Activated CD4-positive, alpha-beta T cell treated with anti-CD3 and anti-CD28 coated beads, Interleukin-2, amount 10 ng/mL, durations not matched to agents 24 days and 14 days (primary cell): ENCODE measurements at regions not wholly inside any gene's neighbourhood (a gene's known extent, or its start where the extent isn't known, plus 50 kb on each side); places are given as distances from the start of the nearest gene placed in this dataset.

Experiments
- DNase-seq: peaks from one replicate; pipeline ENCODE4 v3.0.0; 2022
- H3K27ac Mint-ChIP-seq: one replicate; pipeline ENCODE4 v1.8.0; 2022; ENCODE audit warnings: mild to moderate bottlenecking, mixed read lengths
- H3K27me3 Mint-ChIP-seq: one replicate; pipeline ENCODE4 v1.8.0; 2022; ENCODE audit warnings: mixed read lengths
- H3K36me3 Mint-ChIP-seq: one replicate; pipeline ENCODE4 v1.8.0; 2022; ENCODE audit warnings: low read depth, mild to moderate bottlenecking, mixed read lengths
- H3K4me1 Mint-ChIP-seq: one replicate; pipeline ENCODE4 v1.8.0; 2021; ENCODE audit warnings: mixed read lengths
- H3K4me3 Mint-ChIP-seq: one replicate; pipeline ENCODE4 v1.8.0; 2022; ENCODE audit warnings: mild to moderate bottlenecking, moderate library complexity, mixed read lengths
- H3K9me3 Mint-ChIP-seq: one replicate; pipeline ENCODE4 v1.8.0; 2021; ENCODE audit warnings: mixed read lengths
- intact Hi-C: fragments of 100-400 bp; cut with micrococcal nuclease; formaldehyde crosslinking; loops from one replicate; pipeline ENCODE4 v1.15.1; 2023

- no peaks in the 10 kb centered on the region for H3K9me3 Mint-ChIP-seq
- no peak for DNase-seq
- no peaks in the 10 kb centered on the region for H3K27me3 Mint-ChIP-seq
- H3K4me3 Mint-ChIP-seq, result no peak overlapping the region
- no peaks in the 10 kb centered on the region for H3K36me3 Mint-ChIP-seq
- intact Hi-C loops, result no loop called here
- no peaks in the 10 kb centered on the region for H3K4me1 Mint-ChIP-seq
- H3K27ac Mint-ChIP-seq, result no peak overlapping the region
Observed at GRCh38 chr6:18667612-18668011, 280.5 kb downstream of the RNF144B start.

DNA sequence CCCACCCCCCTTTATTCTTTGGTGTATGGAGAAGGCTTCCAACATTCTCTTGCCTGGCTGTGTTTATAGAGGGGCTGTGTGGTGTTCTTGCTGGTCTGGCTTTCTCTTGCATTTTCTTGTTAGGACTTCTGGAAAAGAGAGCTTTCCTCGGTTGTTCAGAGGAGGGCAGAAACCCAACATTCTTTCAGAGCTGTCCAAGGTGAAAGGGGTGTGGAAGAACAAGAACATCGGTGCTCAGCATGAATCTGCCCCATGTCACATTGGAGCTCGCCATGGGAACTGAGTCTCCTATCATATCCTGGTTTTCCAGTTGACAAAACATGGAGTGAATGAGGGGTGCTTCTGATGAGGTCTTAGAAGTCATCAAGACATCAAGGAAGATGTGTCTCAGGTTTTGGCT is 281.8 kb downstream of the RNF144B start:
- no peaks in the 10 kb centered on the region for H3K27me3 Mint-ChIP-seq
- intact Hi-C loops, result no loop called here
- H3K4me1 Mint-ChIP-seq, result no peaks in the 10 kb centered on the region
- H3K36me3 Mint-ChIP-seq, result no peaks in the 10 kb centered on the region
- DNase-seq, result no peak
- no peak overlapping the region for H3K4me3 Mint-ChIP-seq
- no peak overlapping the region for H3K27ac Mint-ChIP-seq
- H3K9me3 Mint-ChIP-seq, result no peaks in the 10 kb centered on the region

DNA sequence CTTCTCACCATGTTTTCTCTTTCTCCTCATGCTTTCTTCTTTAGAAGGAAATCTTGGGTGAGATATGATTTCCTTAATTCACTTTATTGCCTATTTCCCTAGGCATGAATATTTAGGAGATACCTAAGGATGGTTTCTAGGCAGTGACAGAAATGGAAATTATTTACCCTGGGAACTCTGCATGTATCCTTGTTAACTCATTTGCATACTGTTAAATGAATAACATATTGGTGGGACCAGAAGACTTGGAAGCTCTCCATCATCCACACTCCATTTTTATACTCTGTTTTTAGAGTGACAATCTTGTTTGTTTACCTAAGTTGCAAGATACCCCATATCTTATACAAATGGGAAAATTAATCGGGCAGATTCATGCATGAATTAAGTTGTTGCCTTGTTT is 285.7 kb downstream of the RNF144B start:
- no peaks in the 10 kb centered on the region for H3K9me3 Mint-ChIP-seq
- H3K4me3 Mint-ChIP-seq, result no peak overlapping the region
- intact Hi-C loops, result no loop called here
- H3K4me1 Mint-ChIP-seq, result no peaks in the 10 kb centered on the region
- H3K27me3 Mint-ChIP-seq, result no peaks in the 10 kb centered on the region
- no peaks in the 10 kb centered on the region for H3K36me3 Mint-ChIP-seq
- DNase-seq, result no peak
- H3K27ac Mint-ChIP-seq, result no peak overlapping the region

GRCh38 chr6:18674346-18674745 is 287.2 kb downstream of the RNF144B start:
- Mint-ChIP-seq H3K4me3 (no peak overlapping the region), H3K36me3 (no peaks in the 10 kb centered on the region), H3K4me1 (no peaks in the 10 kb centered on the region), H3K27me3 (no peaks in the 10 kb centered on the region), H3K9me3 (peaks cover 3% of the 10 kb centered on the region), H3K27ac (no peak overlapping the region)
- intact Hi-C loops, result no loop called here
- no peak for DNase-seq

DNA sequence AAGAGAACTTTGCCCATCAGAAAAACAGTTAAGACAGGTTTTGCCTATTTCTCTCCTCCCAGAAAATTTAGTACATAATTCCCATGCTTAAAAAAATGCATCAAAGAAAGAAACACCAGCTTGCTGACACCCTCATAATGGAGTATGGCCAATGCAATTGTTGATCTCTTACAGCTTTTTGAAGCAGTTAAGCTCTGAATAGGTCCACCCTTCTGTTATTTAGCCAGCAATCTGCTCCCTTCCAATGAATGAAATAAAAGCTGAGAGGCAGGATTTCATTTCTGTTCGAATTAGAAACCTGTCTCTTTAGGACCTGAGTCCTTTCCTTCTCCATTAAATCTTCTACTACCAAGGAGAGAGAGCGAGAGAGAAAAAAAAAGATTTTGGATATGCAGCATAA is 288.7 kb downstream of the RNF144B start:
- Mint-ChIP-seq H3K27me3 (no peaks in the 10 kb centered on the region), H3K36me3 (no peaks in the 10 kb centered on the region), H3K27ac (no peak overlapping the region), H3K4me3 (no peak overlapping the region), H3K4me1 (no peaks in the 10 kb centered on the region), H3K9me3 (peaks cover 3% of the 10 kb centered on the region)
- DNase-seq, result no peak
- intact Hi-C loops, result no loop called here

DNA sequence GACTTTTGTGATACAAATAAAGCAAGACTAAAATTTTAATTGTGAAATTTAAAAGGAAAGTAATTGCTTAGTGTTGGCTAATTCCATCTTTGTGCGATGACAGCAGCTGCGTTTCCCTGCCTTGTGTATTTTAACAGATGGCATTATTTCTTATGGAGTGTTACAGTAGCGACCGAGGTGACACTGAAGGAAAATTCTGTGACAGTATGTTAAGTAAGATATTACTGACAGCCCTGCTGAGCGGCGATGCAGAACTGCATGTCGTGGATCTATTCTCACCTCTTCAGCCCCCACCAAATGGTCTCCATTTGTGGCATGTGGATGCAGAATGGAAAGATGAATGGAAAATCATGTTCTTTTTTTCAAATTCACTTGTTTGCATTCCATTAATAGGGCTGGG is 289.4 kb downstream of the RNF144B start:
- DNase-seq, result no peak
- Mint-ChIP-seq H3K4me3 (no peak overlapping the region), H3K4me1 (no peaks in the 10 kb centered on the region), H3K27ac (no peak overlapping the region), H3K36me3 (no peaks in the 10 kb centered on the region), H3K27me3 (no peaks in the 10 kb centered on the region), H3K9me3 (peaks cover 3% of the 10 kb centered on the region)
- intact Hi-C loops, result no loop called here

DNA sequence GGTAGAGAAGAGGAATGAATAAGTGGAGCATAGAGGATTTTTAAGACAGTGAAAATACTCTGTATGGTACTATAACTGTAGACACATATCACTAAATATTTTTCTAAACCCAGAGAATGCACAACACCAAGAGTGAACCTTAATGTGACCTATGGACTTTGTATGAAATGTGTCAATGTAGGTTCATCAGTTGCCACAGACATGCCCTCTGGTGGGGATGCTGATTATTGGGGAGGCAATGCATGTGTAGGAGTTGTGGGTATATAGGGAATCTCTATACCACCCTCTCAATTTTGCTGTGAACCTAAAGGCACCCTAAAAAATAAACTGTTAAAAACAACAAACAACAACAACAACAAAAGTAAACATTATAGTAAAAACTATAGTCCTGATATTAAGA is 293.7 kb downstream of the RNF144B start:
- intact Hi-C loops, result no loop called here
- Mint-ChIP-seq H3K27ac (no peak overlapping the region), H3K4me1 (no peaks in the 10 kb centered on the region), H3K9me3 (peaks cover 3% of the 10 kb centered on the region), H3K4me3 (no peak overlapping the region), H3K27me3 (no peaks in the 10 kb centered on the region), H3K36me3 (no peaks in the 10 kb centered on the region)
- DNase-seq, result no peak

GRCh38 chr6:18681832-18682503 is 294.8 kb downstream of the RNF144B start:
- no peak for DNase-seq
- intact Hi-C loops, result no loop called here

GRCh38 chr6:18684343-18684742 is 297.2 kb downstream of the RNF144B start:
- intact Hi-C loops, result no loop called here

More at GRCh38 chr6:18681832-18682503, 294.8 kb downstream of the RNF144B start:
- Mint-ChIP-seq H3K4me3 (no peak overlapping the region), H3K27me3 (no peaks in the 10 kb centered on the region), H3K4me1 (no peaks in the 10 kb centered on the region), H3K27ac (no peak overlapping the region), H3K9me3 (peaks cover 3% of the 10 kb centered on the region), H3K36me3 (no peaks in the 10 kb centered on the region)

DNA sequence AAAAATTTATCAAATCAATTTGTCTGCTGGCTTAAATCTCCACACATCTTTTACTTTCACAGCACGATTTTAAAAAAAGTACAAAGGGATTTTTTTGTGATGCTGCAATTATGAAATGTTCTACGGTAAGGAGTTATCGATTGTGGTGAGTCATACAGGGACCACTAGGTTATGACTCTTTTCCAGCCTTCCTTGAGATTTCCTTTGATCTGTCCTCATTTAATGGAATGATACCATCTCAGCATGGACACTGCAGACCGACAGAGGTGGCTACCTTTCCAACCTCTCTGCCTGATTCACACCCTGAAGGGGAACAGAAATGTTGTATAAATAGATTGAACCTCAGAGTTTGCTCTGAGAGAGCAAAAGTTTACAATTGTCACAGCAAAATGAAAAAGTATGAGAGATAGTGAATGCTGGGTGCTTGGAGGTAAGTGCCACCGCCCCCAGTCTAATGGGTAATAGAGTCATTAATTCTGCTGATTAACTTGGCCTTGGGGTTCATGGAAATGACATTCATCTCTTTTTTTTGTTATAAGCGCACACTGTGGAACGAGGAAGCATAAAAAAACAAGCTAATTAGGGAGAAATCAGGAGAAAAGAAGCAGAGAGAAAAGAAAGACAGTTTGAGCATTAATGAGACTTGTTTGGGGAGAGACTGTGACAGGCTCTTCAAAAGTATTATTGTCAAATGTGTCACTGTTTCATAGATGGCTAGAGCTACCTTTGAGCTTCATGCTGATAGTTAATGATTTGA is 306.0 kb downstream of the RNF144B start:
- no peaks in the 10 kb centered on the region for H3K36me3 Mint-ChIP-seq
- no peak overlapping the region for H3K4me3 Mint-ChIP-seq
- no peaks in the 10 kb centered on the region for H3K9me3 Mint-ChIP-seq
- no peaks in the 10 kb centered on the region for H3K27me3 Mint-ChIP-seq
- H3K27ac Mint-ChIP-seq, result no peak overlapping the region
- DNase-seq, result no peak
- intact Hi-C loops, result no loop called here
- H3K4me1 Mint-ChIP-seq, result no peaks in the 10 kb centered on the region

More at GRCh38 chr6:18684343-18684742, 297.2 kb downstream of the RNF144B start:
- Mint-ChIP-seq H3K36me3 (no peaks in the 10 kb centered on the region), H3K9me3 (no peaks in the 10 kb centered on the region), H3K27ac (no peak overlapping the region), H3K4me1 (no peaks in the 10 kb centered on the region), H3K4me3 (no peak overlapping the region), H3K27me3 (no peaks in the 10 kb centered on the region)
- DNase-seq, result no peak

GRCh38 chr6:18693881-18694280 is 306.7 kb downstream of the RNF144B start:
- DNase-seq, result no peak
- H3K27me3 Mint-ChIP-seq, result no peaks in the 10 kb centered on the region
- intact Hi-C loops, result no loop called here
- no peaks in the 10 kb centered on the region for H3K36me3 Mint-ChIP-seq
- H3K27ac Mint-ChIP-seq, result no peak overlapping the region
- no peaks in the 10 kb centered on the region for H3K9me3 Mint-ChIP-seq
- H3K4me1 Mint-ChIP-seq, result no peaks in the 10 kb centered on the region
- no peak overlapping the region for H3K4me3 Mint-ChIP-seq

- Mint-ChIP-seq H3K4me3 (no peak overlapping the region), H3K27ac (no peak overlapping the region), H3K27me3 (no peaks in the 10 kb centered on the region), H3K9me3 (peaks cover 7% of the 10 kb centered on the region), H3K36me3 (no peaks in the 10 kb centered on the region), H3K4me1 (no peaks in the 10 kb centered on the region)
- no peak for DNase-seq
- intact Hi-C loops, result no loop called here
Observed at GRCh38 chr6:18703546-18703945, 316.4 kb downstream of the RNF144B start.

DNA sequence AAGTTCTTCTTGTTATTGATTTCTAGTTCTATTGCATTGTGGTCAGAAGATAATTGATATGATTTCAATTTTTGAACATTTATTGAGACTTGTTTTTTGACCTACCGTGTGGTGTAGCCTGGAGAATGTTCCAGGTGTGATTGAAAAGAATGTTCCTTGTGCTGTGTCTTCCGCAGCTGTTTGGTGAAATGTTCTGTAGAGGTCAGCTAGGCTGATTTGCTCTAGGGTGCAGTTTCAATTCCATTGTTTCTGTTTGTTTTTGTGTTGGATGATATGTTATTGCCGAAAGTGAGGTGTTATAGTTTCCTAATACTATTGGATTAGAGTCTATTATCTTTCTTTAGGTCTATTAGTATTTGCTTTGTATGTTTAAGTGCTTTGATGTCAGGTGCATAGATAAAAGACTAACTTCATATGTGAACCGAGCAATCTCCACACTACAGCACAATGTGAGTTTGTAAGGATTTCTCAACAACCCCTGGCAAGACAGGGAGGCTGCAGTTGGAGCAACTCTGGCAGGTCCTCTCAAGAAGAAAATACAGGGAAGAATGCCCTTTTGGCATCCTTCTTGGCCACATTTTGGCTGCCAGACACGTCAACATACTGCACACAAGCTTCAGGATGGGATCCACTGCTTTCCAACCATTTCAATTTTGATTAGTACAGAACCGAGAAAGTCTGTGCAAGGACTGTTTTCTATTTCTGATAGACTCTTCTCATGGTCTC is 320.7 kb downstream of the RNF144B start:
- DNase-seq, result no peak
- Mint-ChIP-seq H3K4me1 (no peaks in the 10 kb centered on the region), H3K4me3 (no peak overlapping the region), H3K27me3 (no peaks in the 10 kb centered on the region), H3K27ac (no peak overlapping the region), H3K9me3 (peaks cover 3% of the 10 kb centered on the region), H3K36me3 (no peaks in the 10 kb centered on the region)
- intact Hi-C loops, result no loop called here

DNA sequence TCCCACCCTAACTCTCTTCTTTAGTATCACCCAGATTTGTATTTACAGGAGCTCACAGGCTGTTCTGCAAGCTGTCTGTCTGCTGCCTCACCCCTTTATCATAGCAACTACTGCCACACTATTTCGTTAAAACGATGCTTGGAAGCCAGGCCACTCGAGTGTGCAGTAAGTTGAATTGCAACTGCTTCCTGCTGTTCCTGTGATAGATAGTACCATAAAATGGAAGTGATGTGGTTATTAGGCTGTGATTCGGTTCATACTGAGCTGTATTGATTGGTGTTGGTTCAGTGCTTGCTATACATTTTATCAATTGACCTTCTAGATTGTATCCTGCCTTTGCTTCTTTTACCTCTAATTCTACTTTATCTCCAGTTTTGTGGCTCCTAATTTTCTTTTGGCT is 325.4 kb downstream of the RNF144B start:
- no peaks in the 10 kb centered on the region for H3K27me3 Mint-ChIP-seq
- no peaks in the 10 kb centered on the region for H3K4me1 Mint-ChIP-seq
- no peak overlapping the region for H3K27ac Mint-ChIP-seq
- H3K9me3 Mint-ChIP-seq, result no peaks in the 10 kb centered on the region
- no peak for DNase-seq
- intact Hi-C loops, result no loop called here
- no peaks in the 10 kb centered on the region for H3K36me3 Mint-ChIP-seq
- H3K4me3 Mint-ChIP-seq, result no peak overlapping the region
